ENCODE measurements at regions not wholly inside any gene's neighbourhood (a gene's known extent, or its start where the extent isn't known, plus 50 kb on each side); places are given as distances from the start of the nearest gene placed in this dataset.

GRCh38 chr22:27132400-27132799 is 475.0 kb downstream of the MIAT start:
- TF ChIP-seq CTCF (IDR thresholded peaks at IDR 0.05; ENCODE audit: insufficient read depth, low read depth, low read length) (no peak), EZH2 (IDR thresholded peaks at IDR 0.05; ENCODE audit: insufficient read depth, low read length) (no peak)

All from astrocyte (in vitro differentiated cells and primary cell).